Activated CD8-positive, alpha-beta memory T cell treated with anti-CD3 and anti-CD28 coated beads for 36 hours (primary cell): ENCODE measurements at regions not wholly inside any gene's neighbourhood (a gene's known extent, or its start where the extent isn't known, plus 50 kb on each side); places are given as distances from the start of the nearest gene placed in this dataset.

Experiments used
- CTCF ChIA-PET: fragments of 350-600 bp; sonication (Branson Sonifier 250); formaldehyde crosslinking; loops from one replicate; lab custom pipeline; 2021; ENCODE audit warnings: antibody characterized with exemption; lab: Charles Lee
- POLR2A ChIA-PET: fragments of 350-600 bp; sonication (Branson Sonifier 250); formaldehyde crosslinking; loops from one replicate; lab custom pipeline; 2021; ENCODE audit warnings: antibody characterized with exemption; lab: Charles Lee

DNA sequence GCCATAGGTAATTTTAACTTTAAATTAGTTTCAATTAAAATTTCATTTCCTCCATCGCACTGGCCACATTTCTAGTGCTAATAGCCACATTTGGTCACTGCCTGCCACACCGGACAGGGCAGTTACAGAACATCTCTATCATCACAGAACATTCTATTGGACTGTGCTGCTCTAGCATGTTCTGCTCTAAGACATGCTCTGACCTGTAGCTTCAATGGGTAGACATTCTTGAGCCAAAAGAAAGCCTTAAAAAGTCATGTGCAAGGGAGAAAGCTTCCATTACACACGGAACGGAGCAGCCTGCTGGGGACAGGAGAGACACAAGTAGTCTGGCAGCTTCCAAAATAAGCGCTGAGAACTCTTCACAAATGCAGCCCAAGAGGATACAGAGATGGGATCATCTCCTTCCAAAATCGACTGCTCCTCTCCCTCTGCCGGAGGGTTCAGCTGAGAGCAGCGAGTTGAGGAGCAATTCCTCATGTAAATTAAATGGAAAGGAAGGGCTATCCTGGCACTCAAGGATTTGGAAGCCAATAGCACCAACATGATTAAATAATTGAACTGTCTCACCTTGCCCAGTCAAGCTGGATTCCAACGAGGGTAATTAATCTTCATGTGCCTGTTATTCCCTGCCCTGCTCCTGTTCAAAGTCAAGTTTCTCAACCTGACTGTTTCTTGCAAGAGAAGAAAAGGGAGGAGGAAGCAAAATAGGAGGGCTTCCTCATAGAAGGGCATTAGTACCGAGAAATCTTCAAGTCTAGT lies 336.4 kb upstream of the NOCT start:
- CTCF ChIA-PET = no interaction called here
- POLR2A ChIA-PET = no interaction called here

- POLR2A ChIA-PET = no interaction called here
- CTCF ChIA-PET = no interaction called here
Observed at GRCh38 chr4:138677748-138678147, 337.8 kb upstream of the NOCT start.

GRCh38 chr4:138677212-138677611 lies 338.4 kb upstream of the NOCT start:
- ChIA-PET POLR2A (no interaction called here), CTCF (no interaction called here)

DNA sequence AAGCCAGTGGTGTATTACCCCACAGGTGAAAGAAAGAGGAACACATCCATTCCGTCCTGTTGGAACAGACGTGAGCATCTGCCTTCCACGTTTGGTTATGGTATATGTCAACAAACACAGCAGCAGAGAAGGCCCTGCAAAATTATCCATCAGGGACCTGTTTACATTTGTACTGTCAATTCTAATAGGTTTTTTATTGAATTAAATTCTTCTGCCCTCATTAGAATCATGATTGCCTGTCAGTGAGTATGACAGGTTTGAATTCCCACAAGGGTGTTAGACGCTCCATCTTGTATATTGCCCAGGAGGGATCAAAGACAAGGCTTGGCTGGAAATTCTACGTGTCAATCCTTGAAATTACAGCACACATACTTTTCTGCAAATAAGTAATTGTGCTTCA lies 339.9 kb upstream of the NOCT start:
- POLR2A ChIA-PET = no interaction called here
- CTCF ChIA-PET = no interaction called here

GRCh38 chr4:138674209-138674608 lies 341.4 kb upstream of the NOCT start:
- CTCF ChIA-PET = interaction anchor here (0.7 kb wide), 1 partner anchor 92 kb away, joined by 4 read pairs; no protein-coding TSS in a partner anchor
- POLR2A ChIA-PET = no interaction called here

DNA sequence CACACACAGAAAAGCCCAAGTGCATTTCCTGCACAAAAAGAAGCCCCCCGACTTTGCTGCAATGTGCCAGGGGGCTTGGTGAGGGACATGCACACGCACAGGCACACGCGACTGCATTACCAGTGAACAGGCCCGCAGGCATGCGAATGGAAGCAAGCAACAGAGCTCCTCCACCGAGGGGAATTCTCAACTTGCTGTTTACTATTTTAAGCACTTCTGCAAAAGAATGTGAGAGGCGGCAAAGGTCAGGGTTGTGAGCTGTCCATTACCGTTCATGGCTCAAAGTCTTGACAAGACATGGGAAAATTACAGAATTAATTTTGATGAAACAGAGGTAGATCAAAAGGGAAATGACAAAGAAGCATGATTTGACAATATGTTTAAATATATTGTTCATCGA lies 342.5 kb upstream of the NOCT start:
- CTCF ChIA-PET = no interaction called here
- POLR2A ChIA-PET = no interaction called here

- CTCF ChIA-PET = no interaction called here
Observed at GRCh38 chr4:138672393-138672976, 343.1 kb upstream of the NOCT start.

GRCh38 chr4:138671606-138672084 lies 343.9 kb upstream of the NOCT start:
- POLR2A ChIA-PET = no interaction called here
- CTCF ChIA-PET = no interaction called here

More at GRCh38 chr4:138672393-138672976, 343.1 kb upstream of the NOCT start:
- POLR2A ChIA-PET = no interaction called here

- ChIA-PET POLR2A (no interaction called here), CTCF (no interaction called here)
Observed at GRCh38 chr4:138671106-138671505, 344.5 kb upstream of the NOCT start.

DNA sequence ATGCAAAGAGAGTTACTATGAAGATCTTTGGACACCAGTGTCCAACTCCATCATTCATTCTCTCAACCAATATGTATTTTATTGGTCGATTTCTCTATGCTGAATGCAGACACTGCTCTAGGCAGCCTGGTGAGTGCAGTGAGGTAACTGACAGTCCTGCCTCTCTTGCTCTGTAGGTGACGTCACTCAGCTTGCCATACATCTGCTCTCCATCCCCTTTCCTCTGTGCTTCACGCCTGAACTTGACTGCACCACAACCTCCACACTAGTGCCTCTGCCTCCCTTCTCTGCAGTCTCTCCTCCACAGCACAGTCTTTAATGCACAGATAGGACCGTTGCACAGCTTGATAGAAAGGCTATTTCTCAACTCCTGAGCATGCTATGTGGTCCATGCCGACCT lies 344.9 kb upstream of the NOCT start:
- POLR2A ChIA-PET = no interaction called here
- CTCF ChIA-PET = no interaction called here

GRCh38 chr4:138669479-138670315 lies 345.9 kb upstream of the NOCT start:
- CTCF ChIA-PET = no interaction called here
- POLR2A ChIA-PET = no interaction called here

DNA sequence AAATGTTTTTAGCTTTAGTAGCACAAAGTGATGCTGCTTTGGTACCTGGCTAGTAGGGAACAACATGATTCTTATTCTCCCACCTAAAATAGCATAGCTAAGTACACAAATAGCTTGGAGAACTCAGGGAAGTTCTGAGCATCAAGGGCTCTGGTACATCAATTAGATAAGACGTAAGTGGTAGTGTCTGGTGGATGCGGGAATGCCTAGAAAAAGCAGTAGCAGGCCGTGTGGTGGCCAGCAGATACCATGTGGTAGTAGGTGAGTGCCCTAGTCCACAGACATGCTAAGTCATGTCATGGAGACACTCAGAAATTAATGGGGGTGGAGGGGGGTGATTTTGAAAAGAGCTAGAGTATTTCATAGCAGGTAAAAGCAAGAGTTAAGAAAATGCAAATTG lies 347.3 kb upstream of the NOCT start:
- ChIA-PET CTCF (no interaction called here), POLR2A (no interaction called here)

DNA sequence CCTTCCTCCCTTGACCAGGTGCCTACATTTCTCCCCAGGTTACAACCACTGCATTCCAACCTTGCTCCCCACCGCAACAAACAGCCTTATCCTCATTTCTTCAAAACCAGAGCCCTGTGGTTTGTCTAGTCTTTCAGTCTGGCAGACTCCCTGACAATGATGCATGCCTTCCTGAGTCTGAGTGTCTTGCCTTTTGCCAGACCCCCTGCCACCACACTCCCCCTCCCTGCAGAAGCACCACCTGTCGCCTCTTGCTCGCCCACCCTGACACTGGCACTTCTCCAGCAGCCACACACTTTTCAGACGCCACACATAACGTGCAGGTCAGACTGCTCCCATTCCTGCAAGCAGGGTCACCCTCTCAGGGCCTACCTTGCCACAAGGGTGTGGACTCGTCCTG lies 349.2 kb upstream of the NOCT start:
- ChIA-PET CTCF (no interaction called here), POLR2A (no interaction called here)

DNA sequence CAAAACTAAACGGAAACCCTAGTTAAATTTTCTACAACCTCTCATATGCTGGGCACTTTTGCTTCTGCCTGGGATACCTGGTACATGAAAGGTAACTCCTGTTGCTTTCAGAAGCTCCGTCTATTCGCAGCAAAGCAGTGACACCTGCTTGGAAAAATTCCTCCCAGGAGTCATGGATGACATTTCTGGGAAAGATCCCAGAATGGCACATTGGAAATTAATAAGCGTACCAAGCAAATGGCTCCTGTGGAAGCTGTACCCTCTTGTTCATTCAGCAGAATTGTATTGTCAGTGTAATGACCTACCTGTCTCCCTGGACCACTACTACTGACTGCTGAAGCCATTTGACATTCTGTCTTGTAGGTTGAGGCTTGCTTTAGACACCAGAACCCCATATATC lies 349.7 kb upstream of the NOCT start:
- CTCF ChIA-PET = no interaction called here
- POLR2A ChIA-PET = no interaction called here

- CTCF ChIA-PET = no interaction called here
- POLR2A ChIA-PET = no interaction called here
Observed at GRCh38 chr4:138663883-138664282, 351.7 kb upstream of the NOCT start.

GRCh38 chr4:138659812-138660316 lies 355.7 kb upstream of the NOCT start:
- ChIA-PET POLR2A (no interaction called here), CTCF (no interaction called here)

DNA sequence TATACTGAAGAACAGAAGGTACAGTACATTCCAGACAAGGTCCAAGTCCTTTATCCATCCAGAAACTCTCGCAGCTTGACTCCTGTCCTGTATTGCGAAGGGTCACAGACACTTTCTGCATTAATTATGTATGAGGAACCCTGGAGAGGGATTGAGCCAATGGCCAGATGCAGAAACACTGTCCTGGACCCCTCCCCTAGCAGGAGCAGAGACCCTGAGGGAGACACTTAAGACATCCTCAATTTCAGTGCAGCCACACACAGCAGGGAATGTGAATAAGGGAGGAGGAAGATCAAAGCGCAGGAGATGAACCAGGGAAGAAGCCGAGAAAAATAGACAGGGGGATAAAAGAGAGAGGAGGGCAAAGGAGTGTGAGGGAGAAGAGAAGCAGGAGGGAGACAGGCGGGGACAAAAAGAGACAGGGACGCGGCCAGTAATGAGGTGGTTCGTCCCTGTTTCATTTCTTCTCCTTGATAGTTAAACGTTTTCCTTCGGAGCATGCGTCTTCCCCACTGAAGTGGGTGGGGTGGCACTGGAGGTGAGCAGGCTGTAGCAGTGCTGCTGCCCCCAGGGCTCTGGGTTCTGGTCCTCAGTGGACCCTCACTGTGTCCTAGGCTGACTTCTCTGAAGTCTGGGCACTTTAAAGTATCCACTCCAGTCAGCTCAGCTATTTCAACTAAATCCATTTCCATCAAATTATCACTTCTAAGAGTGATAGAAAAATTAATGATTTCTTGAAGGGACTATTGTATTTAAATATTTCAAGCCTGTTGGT lies 356.4 kb upstream of the NOCT start:
- POLR2A ChIA-PET = no interaction called here
- CTCF ChIA-PET = no interaction called here

DNA sequence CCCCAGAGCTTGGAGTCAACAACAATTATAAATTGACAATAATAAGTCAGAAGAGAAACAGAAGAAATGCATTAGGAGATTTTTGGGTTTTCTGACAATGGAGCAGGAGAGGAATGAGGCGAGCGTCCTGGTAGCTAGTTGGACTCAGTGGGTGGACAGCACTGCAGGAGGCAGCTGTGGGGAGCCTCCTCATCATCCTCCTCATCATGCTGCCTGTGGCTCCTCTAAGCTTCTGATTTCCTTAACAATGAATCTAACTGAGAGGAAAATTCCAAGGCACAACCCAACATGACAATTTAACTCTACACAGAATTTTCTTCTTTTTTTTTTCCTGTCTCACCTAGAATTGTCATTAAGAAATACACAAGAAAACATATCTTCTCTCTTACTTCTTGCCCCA lies 357.1 kb upstream of the NOCT start:
- POLR2A ChIA-PET = no interaction called here
- CTCF ChIA-PET = no interaction called here

DNA sequence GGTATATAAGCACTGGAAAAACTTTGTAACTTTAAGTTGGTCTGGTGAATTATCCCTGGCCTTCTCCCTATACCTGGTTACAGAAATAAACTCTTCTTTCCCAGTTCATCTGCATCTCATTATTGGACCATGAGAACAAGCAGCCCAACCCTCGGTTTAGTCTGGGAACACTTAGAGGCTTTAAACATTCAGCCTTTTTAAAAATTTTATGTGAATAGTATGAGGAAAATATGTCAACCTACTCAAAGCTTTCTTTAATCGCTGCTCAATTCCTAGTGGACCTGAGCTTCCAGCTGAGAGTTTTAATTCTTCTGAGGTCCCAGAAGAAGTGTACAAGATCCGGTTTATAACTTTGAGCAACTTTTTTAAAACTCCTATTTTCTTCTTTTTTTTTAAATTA lies 358.6 kb upstream of the NOCT start:
- CTCF ChIA-PET = no interaction called here
- POLR2A ChIA-PET = no interaction called here

DNA sequence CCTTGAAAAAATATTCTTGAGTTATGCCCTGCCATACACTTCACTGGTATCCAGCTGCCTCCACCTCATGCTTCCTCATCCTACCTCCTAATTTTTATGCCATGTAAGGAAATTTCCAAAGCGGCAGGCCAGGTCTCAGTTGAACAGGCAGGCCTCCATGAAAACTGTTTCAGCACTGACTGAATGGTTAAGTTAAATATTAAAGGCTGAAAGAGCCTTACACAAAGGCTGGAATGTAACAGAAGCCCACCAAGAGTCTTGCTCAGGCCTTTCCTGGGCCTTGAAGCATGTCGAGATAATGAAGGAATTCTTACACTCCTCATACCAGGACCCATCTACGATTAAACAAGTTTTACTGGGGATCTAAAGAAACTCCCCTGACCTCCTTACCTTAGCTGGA lies 359.6 kb upstream of the NOCT start:
- ChIA-PET POLR2A (no interaction called here), CTCF (no interaction called here)
